Upper lobe of left lung (tissue), 6 donors: ENCODE measurements at regions not wholly inside any gene's neighbourhood (a gene's known extent, or its start where the extent isn't known, plus 50 kb on each side); places are given as distances from the start of the nearest gene placed in this dataset.
"Not testable (repeated sequence)": the region's sequence is repeated elsewhere in the genome, so short reads cannot be mapped to it uniquely, and the experiment has no call there.

Experiments used
- ATAC-seq, 2 donors: fragments of 200-7000 bp; cut with Tn5 transposase; one replicate each; pipeline ENCODE4 v1.9.1; 2022; ENCODE audit warnings: mild to moderate bottlenecking in 2 of 2, moderate library complexity in 2 of 2; ENCODE audit not compliant: low FRiP score in 2 of 2
- DNase-seq, 2 donors: peaks; one replicate each; pipeline ENCODE4 v3.0.0-alpha.2; 2019 to 2020
- H3K27ac ChIP-seq, 4 donors: fragments of 200-600 bp; sonication (generic); one replicate each; pipeline ENCODE4 v1.5.1; 2016 to 2019
- H3K27me3 ChIP-seq, 4 donors: fragments of 200-600 bp; sonication (generic); one replicate each; pipeline ENCODE4 v1.5.1; 2017 to 2019
- H3K36me3 ChIP-seq, 4 donors: fragments of 200-600 bp; sonication (generic); one replicate each; pipeline ENCODE4 v1.5.1; 2016 to 2019
- H3K4me1 ChIP-seq, 4 donors: fragments of 200-600 bp; sonication (generic); one replicate each; pipeline ENCODE4 v1.5.1; 2018 to 2019
- H3K4me3 ChIP-seq, 4 donors: fragments of 200-600 bp; sonication (generic); one replicate each; pipeline ENCODE4 v1.5.1; 2017 to 2019; ENCODE audit warnings: mild to moderate bottlenecking in 2 of 4, moderate library complexity in 1 of 4
- H3K9me3 ChIP-seq, 4 donors: fragments of 200-600 bp; sonication (generic); one replicate each; pipeline ENCODE4 v1.5.1; 2018 to 2019
- EP300 ChIP-seq, 4 donors: sonication (generic); formaldehyde crosslinking; IDR thresholded peaks; one replicate each; pipeline ENCODE4 v1.5.1; 2017; ENCODE audit warnings: antibody characterized with exemption in 4 of 4, control low read depth in 2 of 4
- POLR2A ChIP-seq, 4 donors: fragments of 450-650 bp; IDR thresholded peaks; one replicate each; pipeline ENCODE4 v1.5.1; 2016 to 2017; ENCODE audit warnings: antibody characterized with exemption in 4 of 4, mild to moderate bottlenecking in 2 of 4
- POLR2AphosphoS5 ChIP-seq, 2 donors: sonication (generic); formaldehyde crosslinking; IDR thresholded peaks; one replicate each; pipeline ENCODE4 v1.5.1; 2017; ENCODE audit warnings: antibody characterized with exemption in 2 of 2
- WGBS, 2 donors: methylation state at CpG; one replicate each; pipeline ENCODE4 v1.1.5; 2017 to 2018; 5-methylcytosine and 5-hydroxymethylcytosine counted together
- TF ChIP-seq, protein P1 (sequence below), 6 experiments: fragments of 450-650 bp in 4 of 6; fragments of 200-600 bp in 2 of 6; sonication (generic) in 2 of 6; IDR thresholded peaks; one replicate each; pipeline ENCODE4 v1.5.1; 2016 to 2019; ENCODE audit warnings: antibody characterized with exemption in 6 of 6
- donor health status: DM: no; HTN: no; CAD: no; lungs with moderate emphysema.
- donor health status: DM: no; HTN: yes; CAD: no; lungs with severe emphysema.

DNA sequence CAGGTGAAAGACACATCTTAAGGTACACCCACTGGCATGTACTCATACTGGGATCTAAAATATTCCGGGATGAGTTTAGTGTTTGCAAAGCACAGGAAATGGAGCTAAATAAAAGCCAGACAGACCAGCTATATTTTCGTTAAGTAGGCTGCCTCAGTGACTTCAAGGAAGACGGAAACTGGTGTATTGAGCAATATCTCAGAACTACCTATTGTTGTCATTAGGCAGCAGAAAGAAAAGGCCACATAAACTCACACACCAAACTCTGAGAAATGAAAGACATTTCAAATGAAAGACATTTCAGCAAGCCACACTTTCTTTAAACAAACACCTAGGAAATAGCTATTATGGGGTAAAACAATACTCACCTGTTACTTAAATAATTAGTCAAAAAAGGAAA, 761.7 kb upstream of the SEMA6D start:
- 59 to 63% methylated on average over 3 of the region's 3 CpGs for WGBS, 2 donors
- TF ChIP-seq EP300 (IDR thresholded peaks at IDR 0.05) (no peak), POLR2AphosphoS5 (IDR thresholded peaks at IDR 0.05) (no peak), POLR2A (IDR thresholded peaks at IDR 0.05) (no peak)
- TF ChIP-seq, protein P1, sequence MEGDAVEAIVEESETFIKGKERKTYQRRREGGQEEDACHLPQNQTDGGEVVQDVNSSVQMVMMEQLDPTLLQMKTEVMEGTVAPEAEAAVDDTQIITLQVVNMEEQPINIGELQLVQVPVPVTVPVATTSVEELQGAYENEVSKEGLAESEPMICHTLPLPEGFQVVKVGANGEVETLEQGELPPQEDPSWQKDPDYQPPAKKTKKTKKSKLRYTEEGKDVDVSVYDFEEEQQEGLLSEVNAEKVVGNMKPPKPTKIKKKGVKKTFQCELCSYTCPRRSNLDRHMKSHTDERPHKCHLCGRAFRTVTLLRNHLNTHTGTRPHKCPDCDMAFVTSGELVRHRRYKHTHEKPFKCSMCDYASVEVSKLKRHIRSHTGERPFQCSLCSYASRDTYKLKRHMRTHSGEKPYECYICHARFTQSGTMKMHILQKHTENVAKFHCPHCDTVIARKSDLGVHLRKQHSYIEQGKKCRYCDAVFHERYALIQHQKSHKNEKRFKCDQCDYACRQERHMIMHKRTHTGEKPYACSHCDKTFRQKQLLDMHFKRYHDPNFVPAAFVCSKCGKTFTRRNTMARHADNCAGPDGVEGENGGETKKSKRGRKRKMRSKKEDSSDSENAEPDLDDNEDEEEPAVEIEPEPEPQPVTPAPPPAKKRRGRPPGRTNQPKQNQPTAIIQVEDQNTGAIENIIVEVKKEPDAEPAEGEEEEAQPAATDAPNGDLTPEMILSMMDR (IDR thresholded peaks at IDR 0.05) = no peak

DNA sequence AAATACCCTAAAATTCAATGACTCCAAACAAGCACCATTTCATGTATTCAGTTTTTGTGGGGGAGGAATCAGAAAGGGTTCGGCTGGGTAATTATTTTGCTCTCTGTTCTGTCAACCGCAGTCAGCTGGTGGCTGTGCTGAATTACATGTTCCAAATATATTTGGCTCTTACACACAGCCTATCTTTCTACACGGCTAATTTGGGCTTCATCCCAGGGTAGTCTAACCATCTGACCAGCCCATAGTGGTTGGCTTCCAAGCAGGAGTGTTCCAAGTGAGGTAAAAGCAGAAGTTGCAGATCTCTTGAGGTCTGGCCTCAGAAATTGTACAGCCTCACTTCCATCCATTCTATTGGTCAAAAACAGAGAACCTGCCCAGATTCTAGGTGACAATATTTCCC, 760.8 kb upstream of the SEMA6D start:
- DNase-seq (no peak), ATAC-seq (no peak)
- Histone ChIP-seq H3K4me1 (no peaks in the 10 kb centered on the region), H3K36me3 (no peaks in the 10 kb centered on the region), H3K27me3 (no peaks in the 10 kb centered on the region), H3K9me3 (no peaks in the 10 kb centered on the region), H3K27ac (no peak overlapping the region), H3K4me3 (no peak overlapping the region)
- TF ChIP-seq POLR2A (IDR thresholded peaks at IDR 0.05) (no peak), POLR2AphosphoS5 (IDR thresholded peaks at IDR 0.05) (no peak), EP300 (IDR thresholded peaks at IDR 0.05) (no peak)
- TF ChIP-seq, protein P1 (IDR thresholded peaks at IDR 0.05) = no peak
- 70 to 76% methylated on average over 3 of the region's 3 CpGs for WGBS, 2 donors

More for the DNA sequence above, 761.7 kb upstream of the SEMA6D start:
- Histone ChIP-seq H3K9me3 (no peaks in the 10 kb centered on the region), H3K36me3 (no peaks in the 10 kb centered on the region), H3K4me1 (no peaks in the 10 kb centered on the region), H3K4me3 (no peak overlapping the region), H3K27ac (no peak overlapping the region), H3K27me3 (no peaks in the 10 kb centered on the region)
- DNase-seq = no peak
- no peak for ATAC-seq

DNA sequence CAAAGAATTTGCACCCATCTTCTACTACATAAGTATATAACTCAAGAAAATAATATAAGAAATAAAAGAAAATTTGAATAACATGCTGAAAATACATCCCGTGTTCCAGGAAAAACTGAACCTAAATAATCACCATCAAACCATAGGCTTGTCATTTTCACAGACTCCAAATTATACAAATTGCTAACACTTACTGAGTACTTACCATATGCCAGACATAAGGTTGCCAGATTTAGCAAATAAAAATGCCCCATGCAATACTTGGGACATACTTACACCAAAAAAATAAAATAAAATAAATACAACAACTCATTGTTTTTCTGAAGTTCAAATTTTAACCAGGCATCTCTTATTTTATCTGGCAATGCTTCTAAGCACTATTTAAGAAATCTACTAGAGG, 760.4 kb upstream of the SEMA6D start:
- Histone ChIP-seq H3K27me3 (no peaks in the 10 kb centered on the region), H3K27ac (no peak overlapping the region), H3K4me1 (no peaks in the 10 kb centered on the region), H3K9me3 (no peaks in the 10 kb centered on the region), H3K4me3 (no peak overlapping the region), H3K36me3 (no peaks in the 10 kb centered on the region)
- WGBS, 2 donors = 79 to 83% methylated on average over 1 of the region's 1 CpG
- no peak for TF ChIP-seq EP300 (IDR thresholded peaks at IDR 0.05)
- TF ChIP-seq POLR2A (IDR thresholded peaks at IDR 0.05) = no peak
- TF ChIP-seq, protein P1 (IDR thresholded peaks at IDR 0.05) = no peak
- TF ChIP-seq POLR2AphosphoS5 (IDR thresholded peaks at IDR 0.05) = no peak
- ATAC-seq (no peak), DNase-seq (no peak)

DNA sequence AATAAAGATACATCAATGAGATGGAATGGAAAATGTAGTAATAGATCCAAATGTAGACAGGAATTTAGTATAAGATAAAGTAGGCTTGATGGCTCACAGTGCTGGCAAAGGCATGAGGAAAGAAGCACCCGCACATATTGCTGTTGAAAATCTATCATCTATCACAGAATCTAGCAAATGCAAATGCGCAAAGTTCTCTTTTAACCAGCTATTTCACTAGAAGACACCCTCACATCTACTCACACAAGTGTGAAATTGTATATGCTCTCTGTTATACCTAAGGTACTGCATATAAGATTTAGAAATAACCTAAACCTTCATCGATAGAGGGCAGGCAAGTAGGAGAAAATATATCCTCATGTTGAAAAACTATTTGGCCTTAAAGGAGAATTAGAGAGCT, 756.7 kb upstream of the SEMA6D start:
- H3K27ac ChIP-seq = no peak overlapping the region
- H3K27me3 ChIP-seq = no peaks in the 10 kb centered on the region
- H3K9me3 ChIP-seq = no peaks in the 10 kb centered on the region
- DNase-seq (no peak), ATAC-seq (no peak)
- H3K4me3 ChIP-seq = no peak overlapping the region
- no peaks in the 10 kb centered on the region for H3K36me3 ChIP-seq
- WGBS, 2 donors = 95 to 99% methylated on average over 3 of the region's 3 CpGs
- H3K4me1 ChIP-seq = no peaks in the 10 kb centered on the region
- no peak for TF ChIP-seq POLR2A (IDR thresholded peaks at IDR 0.05)
- TF ChIP-seq, protein P1 (IDR thresholded peaks at IDR 0.05) = no peak
- no peak for TF ChIP-seq POLR2AphosphoS5 (IDR thresholded peaks at IDR 0.05)
- TF ChIP-seq EP300 (IDR thresholded peaks at IDR 0.05) = no peak

DNA sequence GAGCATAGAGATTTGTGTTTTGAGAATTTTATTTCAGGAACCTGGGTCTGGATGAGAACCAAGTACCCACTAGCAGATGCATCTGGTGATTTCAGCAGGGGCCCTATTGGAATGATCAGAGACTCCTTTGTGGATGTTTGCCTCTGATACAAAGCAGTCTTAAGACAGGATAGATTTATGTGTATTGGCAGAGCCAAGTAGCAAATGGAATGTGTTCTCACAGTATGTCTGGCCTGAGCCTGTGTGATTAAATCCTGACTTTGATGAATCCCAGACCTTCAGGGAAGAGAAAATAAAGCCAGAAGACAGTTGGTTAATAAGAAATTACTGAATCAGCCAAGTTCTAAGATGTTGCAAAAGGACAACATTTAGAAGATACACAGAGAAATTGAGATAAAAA, 755.5 kb upstream of the SEMA6D start:
- no peak for TF ChIP-seq POLR2AphosphoS5 (IDR thresholded peaks at IDR 0.05)
- TF ChIP-seq, protein P1 (IDR thresholded peaks at IDR 0.05) = no peak
- TF ChIP-seq EP300 (IDR thresholded peaks at IDR 0.05) = no peak
- TF ChIP-seq POLR2A (IDR thresholded peaks at IDR 0.05) = no peak
- H3K4me3 ChIP-seq = no peak overlapping the region
- DNase-seq = no peak
- no peaks in the 10 kb centered on the region for H3K36me3 ChIP-seq
- no peak overlapping the region for H3K27ac ChIP-seq
- no peaks in the 10 kb centered on the region for H3K27me3 ChIP-seq
- H3K4me1 ChIP-seq = no peaks in the 10 kb centered on the region
- H3K9me3 ChIP-seq = no peaks in the 10 kb centered on the region
- no peak for ATAC-seq

DNA sequence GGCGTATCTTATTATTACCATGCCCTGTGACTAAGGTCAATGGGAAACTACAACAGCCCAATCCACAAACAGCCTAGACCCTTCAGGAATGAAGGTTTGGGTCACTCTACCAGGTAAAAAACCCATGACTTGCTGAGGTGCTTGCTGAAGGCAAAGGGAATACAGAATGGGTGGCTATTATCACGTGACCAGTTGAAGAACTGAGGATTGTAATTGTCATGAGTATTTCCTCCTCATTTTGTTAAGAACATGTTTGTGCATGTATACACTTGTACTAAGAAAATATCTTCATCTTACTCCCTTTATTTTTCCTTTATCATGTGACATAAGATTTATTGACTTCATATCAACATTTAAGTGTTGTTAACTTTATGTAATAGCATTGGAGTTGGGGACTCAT, 729.2 kb upstream of the SEMA6D start:
- H3K9me3 ChIP-seq, H3K27ac ChIP-seq, ATAC-seq, H3K27me3 ChIP-seq, DNase-seq, H3K4me3 ChIP-seq, H3K4me1 ChIP-seq, H3K36me3 ChIP-seq: not testable (repeated sequence)
- 84 to 92% methylated on average over 2 of the region's 2 CpGs for WGBS, 2 donors
